NCI-H1105 treated with DMSO at 0.1 percent for 48 hours (cell line): ENCODE measurements at regions not wholly inside any gene's neighbourhood (a gene's known extent, or its start where the extent isn't known, plus 50 kb on each side); places are given as distances from the start of the nearest gene placed in this dataset.
"Not testable (repeated sequence)": the region's sequence is repeated elsewhere in the genome, so short reads cannot be mapped to it uniquely, and the experiment has no call there.

Experiments
- DNase-seq: peaks from one replicate; lab custom pipeline; 2025; lab: John Stamatoyannopoulos, UW

GRCh38 chr11:130979386-130979972 lies 63.2 kb upstream of the SNX19 start:
- peak; percentile 45 for DNase-seq

- peak; percentile 36 for DNase-seq
Measured at GRCh38 chr11:130980071-130980862, 64.0 kb upstream of the SNX19 start.

GRCh38 chr11:130984241-130984640 lies 68.0 kb upstream of the SNX19 start:
- DNase-seq: not testable (repeated sequence)

- DNase-seq: peak; percentile 74
Measured at GRCh38 chr11:130992788-130993187, 76.5 kb upstream of the SNX19 start.

- DNase-seq: no peak
Measured at GRCh38 chr11:130994043-130994442, 77.8 kb upstream of the SNX19 start.

- no peak for DNase-seq
Measured at GRCh38 chr11:130995266-130995665, 79.0 kb upstream of the SNX19 start.

GRCh38 chr11:130997278-130997677 lies 81.0 kb upstream of the SNX19 start:
- DNase-seq: peak; percentile 22

GRCh38 chr11:130999086-130999485 lies 82.8 kb upstream of the SNX19 start:
- no peak for DNase-seq

GRCh38 chr11:130999992-131000770 lies 83.9 kb upstream of the SNX19 start:
- DNase-seq: no peak

GRCh38 chr11:131002145-131002544 lies 85.9 kb upstream of the SNX19 start:
- DNase-seq: no peak

GRCh38 chr11:131005829-131006228 lies 89.5 kb upstream of the SNX19 start:
- DNase-seq: no peak

GRCh38 chr11:131025020-131025419 lies 108.7 kb upstream of the SNX19 start:
- DNase-seq: peak; percentile 53

- DNase-seq: no peak
Measured at GRCh38 chr11:131025421-131026125, 109.3 kb upstream of the SNX19 start.

- no peak for DNase-seq
Measured at GRCh38 chr11:131027491-131027890, 111.2 kb upstream of the SNX19 start.

- DNase-seq: no peak
Measured at GRCh38 chr11:131033151-131033651, 116.9 kb upstream of the SNX19 start.

- peak; percentile 68 for DNase-seq
Measured at GRCh38 chr11:131036514-131036913, 120.2 kb upstream of the SNX19 start.

- peak; percentile 45 for DNase-seq
Measured at GRCh38 chr11:131037873-131038272, 121.6 kb upstream of the SNX19 start.

GRCh38 chr11:131038597-131038996 lies 122.3 kb upstream of the SNX19 start:
- DNase-seq: peak; percentile 53

- no peak for DNase-seq
Measured at GRCh38 chr11:131041331-131042040, 125.2 kb upstream of the SNX19 start.

GRCh38 chr11:131042041-131042390 lies 125.7 kb upstream of the SNX19 start:
- no peak for DNase-seq

- no peak for DNase-seq
Measured at GRCh38 chr11:131043251-131043650, 127.0 kb upstream of the SNX19 start.
